Panc1 (cell line): ENCODE measurements at regions not wholly inside any gene's neighbourhood (a gene's known extent, or its start where the extent isn't known, plus 50 kb on each side); places are given as distances from the start of the nearest gene placed in this dataset.

ENCODE experiments used
- POLR2AphosphoS5 ChIP-seq: IDR thresholded peaks from 2 replicates; pipeline ENCODE4 v1.6.1; 2012; ENCODE audit warnings: mild to moderate bottlenecking, low read depth, low read length, moderate library complexity
- TF ChIP-seq, protein P1 (sequence below): fragments of 450-650 bp; IDR thresholded peaks from 2 replicates; pipeline ENCODE4 v1.5.1; 2017; ENCODE audit warnings: mild to moderate bottlenecking

DNA sequence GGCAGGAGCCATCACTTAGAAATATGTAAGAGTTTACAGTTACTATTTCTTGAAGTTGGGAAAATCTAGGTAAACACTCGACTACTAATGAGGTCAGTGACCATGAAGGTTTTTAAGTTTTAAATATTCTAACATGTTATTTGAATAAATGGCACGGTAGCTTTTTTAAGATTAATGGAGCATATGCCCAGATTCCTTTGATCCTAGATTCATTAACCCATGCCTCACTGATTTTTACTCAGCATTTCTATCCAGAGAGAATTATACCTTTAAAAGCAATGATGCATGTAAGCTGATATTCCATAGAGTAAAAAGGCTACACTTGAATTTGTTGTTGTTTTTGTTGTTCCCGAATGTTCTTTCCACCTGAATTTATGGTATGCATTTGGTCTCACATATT, 541.4 kb downstream of the DACH1 start:
- TF ChIP-seq, protein P1, sequence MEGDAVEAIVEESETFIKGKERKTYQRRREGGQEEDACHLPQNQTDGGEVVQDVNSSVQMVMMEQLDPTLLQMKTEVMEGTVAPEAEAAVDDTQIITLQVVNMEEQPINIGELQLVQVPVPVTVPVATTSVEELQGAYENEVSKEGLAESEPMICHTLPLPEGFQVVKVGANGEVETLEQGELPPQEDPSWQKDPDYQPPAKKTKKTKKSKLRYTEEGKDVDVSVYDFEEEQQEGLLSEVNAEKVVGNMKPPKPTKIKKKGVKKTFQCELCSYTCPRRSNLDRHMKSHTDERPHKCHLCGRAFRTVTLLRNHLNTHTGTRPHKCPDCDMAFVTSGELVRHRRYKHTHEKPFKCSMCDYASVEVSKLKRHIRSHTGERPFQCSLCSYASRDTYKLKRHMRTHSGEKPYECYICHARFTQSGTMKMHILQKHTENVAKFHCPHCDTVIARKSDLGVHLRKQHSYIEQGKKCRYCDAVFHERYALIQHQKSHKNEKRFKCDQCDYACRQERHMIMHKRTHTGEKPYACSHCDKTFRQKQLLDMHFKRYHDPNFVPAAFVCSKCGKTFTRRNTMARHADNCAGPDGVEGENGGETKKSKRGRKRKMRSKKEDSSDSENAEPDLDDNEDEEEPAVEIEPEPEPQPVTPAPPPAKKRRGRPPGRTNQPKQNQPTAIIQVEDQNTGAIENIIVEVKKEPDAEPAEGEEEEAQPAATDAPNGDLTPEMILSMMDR, result no peak
- TF ChIP-seq POLR2AphosphoS5, result no peak
